GM12874 (cell line): ENCODE measurements at regions not wholly inside any gene's neighbourhood (a gene's known extent, or its start where the extent isn't known, plus 50 kb on each side); places are given as distances from the start of the nearest gene placed in this dataset.
A peak's percentile ranks its signal among the peaks of the same experiment; 100 is the strongest.

ENCODE experiments used
- TF ChIP-seq, protein P1 (sequence below): IDR thresholded peaks from 2 replicates; pipeline ENCODE4 v1.5.1; 2011; ENCODE audit warnings: low read depth, mild to moderate bottlenecking, control low read depth, low read length, moderate library complexity; ENCODE audit not compliant: insufficient read depth

DNA sequence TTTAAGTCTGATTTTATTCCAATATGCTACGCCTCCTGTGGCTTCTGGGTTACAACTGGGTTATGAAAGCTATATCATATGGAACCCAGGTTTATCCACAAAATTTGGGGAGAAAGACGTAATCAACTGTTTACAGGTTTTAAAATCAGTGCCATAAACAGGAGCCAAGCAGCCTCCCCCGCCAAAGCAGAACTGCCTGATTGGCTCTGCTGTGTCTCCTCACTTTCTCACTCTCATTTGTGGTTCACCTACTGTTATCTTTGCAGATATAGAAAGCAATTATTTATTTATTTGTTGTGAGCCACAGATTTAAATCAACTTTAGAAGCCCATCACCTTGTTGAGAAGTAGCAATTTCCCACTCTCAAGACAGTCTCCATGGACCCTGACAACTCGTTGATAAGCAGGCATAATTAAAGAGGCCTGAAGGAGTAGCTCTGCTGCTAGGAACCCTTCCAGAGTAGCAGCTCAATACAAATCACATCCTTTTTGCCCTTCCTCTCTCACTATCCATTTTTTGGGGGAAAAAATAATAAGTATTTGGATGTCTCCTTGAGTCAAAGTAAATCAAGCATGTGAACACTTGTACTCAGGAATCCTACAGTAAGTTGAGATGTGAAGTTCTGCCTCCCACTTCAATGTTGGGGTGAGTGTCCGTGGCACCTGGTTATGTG lies 191.0 kb upstream of the CCDC150 start:
- TF ChIP-seq, protein P1, sequence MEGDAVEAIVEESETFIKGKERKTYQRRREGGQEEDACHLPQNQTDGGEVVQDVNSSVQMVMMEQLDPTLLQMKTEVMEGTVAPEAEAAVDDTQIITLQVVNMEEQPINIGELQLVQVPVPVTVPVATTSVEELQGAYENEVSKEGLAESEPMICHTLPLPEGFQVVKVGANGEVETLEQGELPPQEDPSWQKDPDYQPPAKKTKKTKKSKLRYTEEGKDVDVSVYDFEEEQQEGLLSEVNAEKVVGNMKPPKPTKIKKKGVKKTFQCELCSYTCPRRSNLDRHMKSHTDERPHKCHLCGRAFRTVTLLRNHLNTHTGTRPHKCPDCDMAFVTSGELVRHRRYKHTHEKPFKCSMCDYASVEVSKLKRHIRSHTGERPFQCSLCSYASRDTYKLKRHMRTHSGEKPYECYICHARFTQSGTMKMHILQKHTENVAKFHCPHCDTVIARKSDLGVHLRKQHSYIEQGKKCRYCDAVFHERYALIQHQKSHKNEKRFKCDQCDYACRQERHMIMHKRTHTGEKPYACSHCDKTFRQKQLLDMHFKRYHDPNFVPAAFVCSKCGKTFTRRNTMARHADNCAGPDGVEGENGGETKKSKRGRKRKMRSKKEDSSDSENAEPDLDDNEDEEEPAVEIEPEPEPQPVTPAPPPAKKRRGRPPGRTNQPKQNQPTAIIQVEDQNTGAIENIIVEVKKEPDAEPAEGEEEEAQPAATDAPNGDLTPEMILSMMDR, result no peak

DNA sequence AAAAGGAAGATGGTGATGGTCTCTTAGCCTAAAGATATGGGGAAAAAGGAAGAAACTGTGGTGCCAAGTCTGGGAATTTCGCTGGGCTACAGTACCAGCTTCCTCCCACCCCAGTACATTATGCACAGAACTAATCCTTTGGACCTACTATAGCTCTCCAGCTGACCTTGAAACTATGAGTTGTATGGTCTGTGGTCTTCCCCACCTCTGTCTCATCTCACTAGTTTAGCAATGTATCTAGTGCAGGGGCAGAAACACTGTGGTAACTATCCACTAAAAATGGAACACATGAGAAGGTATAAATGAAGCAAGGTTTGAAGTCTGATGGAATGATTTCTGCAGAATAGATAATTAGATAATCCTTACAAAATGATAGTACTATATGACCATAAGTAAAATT lies 190.4 kb upstream of the CCDC150 start:
- TF ChIP-seq, protein P1, result no peak

DNA sequence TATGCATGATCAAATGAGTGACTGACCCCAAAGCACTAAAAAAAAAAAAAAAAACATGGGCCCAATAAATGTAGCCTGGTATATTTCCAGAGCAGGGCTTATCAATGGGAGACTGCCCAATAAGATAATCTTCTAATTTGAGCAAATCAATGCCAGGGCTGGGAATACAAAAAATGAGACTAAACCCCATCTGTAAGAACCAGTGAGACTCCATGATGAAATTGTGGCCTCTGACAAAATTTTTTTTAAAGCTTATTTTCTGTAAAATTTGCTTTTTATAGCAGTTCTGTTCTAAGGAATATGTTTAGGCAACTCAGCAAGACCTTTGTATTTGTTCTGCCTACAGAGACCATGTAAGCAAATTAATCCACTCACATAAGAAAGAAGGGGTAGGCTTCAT lies 186.8 kb upstream of the CCDC150 start:
- TF ChIP-seq, protein P1, result no peak

DNA sequence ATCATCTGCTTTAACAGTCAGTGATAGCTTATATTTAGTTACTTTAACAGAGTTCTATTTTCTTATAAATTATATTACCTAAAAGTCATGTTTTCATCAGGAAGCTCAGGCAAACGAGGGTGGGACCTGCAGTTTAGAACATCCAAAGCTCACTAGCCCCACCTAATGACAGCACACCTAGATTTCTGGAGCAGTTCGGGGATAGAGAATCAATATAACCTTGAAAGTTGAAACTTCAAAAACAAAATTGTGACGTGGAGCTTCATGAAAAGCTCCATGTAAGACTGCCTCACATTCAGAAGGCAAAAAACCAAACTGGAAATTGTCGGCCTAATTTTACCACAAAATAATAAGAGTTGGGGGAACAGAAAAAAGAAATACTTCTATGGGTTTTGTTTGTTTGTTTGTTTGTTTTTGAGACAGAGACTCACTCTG lies 185.9 kb upstream of the CCDC150 start:
- TF ChIP-seq, protein P1, result peak; percentile 62

DNA sequence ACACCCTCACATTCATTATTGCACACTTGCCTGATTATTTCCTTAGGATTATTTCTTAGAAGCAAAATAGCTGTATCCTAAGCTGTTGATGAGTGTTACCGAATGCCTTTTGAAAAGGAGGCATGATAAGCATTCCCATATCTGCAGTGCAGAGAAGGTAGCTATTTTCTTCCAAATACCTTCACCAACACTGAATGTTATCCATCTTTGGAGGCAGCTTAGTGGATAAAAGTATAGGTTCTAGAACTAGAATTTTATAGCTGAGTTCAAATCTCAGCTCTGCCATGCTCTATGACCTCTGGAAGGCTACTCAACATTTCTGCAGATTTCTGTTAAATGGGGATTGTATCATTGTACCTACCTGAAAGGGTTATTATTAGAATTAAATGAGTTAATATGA lies 185.0 kb upstream of the CCDC150 start:
- TF ChIP-seq, protein P1, result no peak

DNA sequence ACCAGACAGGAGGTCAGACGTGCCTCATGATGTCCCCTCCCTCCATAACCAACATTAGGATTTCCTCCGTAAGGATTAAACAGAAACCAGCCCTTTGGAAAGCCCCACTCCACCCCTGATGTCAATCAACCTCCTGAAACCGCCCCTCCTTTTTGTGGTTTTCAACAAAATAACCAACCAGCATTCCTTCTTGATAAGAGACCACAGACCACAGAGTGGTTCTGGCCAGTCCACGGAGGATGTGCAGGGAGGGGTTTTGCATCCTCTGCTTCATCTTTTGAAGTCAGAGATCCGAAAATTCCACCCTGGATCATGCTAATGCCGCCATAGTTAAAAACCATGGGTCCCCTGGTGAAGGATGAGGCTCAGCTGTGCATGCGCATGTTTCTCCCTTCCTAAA lies 180.0 kb upstream of the CCDC150 start:
- TF ChIP-seq, protein P1, result no peak

DNA sequence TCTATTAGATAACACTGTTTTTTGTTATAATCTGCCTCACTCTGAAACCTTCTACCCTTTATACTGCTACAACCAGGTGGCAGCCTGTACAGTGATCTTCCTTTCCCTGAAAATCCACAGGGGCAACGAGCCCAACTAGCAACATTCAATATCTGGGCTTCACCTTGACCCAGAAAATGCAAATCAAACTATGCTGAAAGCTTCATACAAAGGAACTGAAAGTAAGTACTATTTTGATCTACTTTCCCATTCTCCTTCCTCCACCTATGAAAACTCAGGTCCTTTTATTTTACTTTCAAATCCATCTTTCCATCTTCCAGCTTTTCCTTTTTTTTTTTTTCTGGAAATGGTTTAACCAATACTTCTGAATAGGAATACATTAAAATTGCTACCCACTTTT lies 175.8 kb upstream of the CCDC150 start:
- TF ChIP-seq, protein P1, result no peak

DNA sequence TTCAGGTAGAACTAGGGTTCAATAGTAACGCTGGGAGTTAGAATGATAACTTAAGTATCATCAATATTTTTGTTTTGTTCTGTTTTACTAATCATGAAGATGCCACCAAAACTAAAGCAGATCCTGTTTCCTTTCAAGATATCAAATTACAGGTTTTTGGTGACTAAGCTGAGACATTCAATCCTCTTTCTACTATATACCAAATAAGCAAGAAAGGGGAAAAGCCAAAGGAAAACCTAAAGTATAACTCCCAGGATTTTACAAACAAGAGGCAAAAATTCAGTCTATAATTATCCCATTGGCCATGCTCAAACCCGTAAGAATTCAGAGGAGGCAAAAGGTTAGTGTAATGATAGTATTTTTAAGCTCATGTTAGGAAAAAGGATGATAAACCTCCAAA lies 175.2 kb upstream of the CCDC150 start:
- TF ChIP-seq, protein P1, result no peak
